ENCODE measurements at regions not wholly inside any gene's neighbourhood (a gene's known extent, or its start where the extent isn't known, plus 50 kb on each side); places are given as distances from the start of the nearest gene placed in this dataset.

DNA sequence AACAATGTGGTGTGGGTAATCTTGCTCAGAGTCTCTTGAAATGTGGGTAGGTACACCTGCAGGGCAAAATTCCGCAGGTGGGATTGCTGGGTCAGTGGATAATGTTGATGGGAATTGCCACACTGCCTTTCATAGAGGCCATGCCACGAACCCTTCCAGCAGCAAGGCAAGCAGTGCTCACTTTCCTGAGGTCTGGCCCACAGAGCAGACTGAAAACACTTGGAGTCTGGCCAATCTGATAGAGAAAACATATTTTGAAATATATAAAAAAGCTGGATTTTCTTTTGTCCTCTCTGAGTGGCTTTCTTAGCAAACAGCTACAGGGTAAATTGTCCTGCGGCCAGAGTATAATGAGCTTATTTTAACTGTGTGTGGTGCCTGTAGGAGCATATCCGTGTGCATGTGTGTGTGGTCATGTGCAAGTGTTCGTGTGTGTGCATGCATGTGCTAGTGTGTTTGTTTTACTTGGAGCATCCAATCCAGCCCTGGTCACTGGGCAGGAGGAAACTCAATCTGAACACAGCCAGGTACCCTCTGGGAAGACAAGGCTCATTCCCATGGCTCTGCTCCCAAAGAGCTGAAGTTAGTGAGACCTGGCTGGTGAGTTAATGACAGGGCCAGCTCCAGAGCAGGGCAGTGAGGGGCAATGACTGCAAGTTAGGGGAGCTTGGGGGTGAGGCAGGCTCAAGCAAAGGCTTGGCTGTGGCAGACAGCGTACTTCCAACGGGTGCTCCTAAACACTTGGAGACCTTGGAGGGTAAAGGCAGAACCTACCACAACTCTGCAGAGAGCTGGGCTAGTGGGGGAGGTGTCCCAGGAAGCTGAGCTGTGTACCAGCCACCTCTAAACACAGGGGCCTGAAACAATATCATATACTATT, 91.3 kb downstream of the PLXNA1 start (continued):
- TF ChIP-seq, protein P1, sequence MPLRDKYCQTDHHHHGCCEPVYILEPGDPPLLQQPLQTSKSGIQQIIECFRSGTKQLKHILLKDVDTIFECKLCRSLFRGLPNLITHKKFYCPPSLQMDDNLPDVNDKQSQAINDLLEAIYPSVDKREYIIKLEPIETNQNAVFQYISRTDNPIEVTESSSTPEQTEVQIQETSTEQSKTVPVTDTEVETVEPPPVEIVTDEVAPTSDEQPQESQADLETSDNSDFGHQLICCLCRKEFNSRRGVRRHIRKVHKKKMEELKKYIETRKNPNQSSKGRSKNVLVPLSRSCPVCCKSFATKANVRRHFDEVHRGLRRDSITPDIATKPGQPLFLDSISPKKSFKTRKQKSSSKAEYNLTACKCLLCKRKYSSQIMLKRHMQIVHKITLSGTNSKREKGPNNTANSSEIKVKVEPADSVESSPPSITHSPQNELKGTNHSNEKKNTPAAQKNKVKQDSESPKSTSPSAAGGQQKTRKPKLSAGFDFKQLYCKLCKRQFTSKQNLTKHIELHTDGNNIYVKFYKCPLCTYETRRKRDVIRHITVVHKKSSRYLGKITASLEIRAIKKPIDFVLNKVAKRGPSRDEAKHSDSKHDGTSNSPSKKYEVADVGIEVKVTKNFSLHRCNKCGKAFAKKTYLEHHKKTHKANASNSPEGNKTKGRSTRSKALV (CRISPR knock-in tag; IDR thresholded peaks at IDR 0.05) = no peak
- TF ChIP-seq, protein P2, sequence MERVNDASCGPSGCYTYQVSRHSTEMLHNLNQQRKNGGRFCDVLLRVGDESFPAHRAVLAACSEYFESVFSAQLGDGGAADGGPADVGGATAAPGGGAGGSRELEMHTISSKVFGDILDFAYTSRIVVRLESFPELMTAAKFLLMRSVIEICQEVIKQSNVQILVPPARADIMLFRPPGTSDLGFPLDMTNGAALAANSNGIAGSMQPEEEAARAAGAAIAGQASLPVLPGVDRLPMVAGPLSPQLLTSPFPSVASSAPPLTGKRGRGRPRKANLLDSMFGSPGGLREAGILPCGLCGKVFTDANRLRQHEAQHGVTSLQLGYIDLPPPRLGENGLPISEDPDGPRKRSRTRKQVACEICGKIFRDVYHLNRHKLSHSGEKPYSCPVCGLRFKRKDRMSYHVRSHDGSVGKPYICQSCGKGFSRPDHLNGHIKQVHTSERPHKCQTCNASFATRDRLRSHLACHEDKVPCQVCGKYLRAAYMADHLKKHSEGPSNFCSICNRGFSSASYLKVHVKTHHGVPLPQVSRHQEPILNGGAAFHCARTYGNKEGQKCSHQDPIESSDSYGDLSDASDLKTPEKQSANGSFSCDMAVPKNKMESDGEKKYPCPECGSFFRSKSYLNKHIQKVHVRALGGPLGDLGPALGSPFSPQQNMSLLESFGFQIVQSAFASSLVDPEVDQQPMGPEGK (CRISPR knock-in tag; IDR thresholded peaks at IDR 0.05) = no peak
- TF ChIP-seq ZNF879 (CRISPR knock-in tag; IDR thresholded peaks at IDR 0.05) (no peak), ZNF501 (CRISPR knock-in tag; IDR thresholded peaks at IDR 0.05) (no peak)

DNA sequence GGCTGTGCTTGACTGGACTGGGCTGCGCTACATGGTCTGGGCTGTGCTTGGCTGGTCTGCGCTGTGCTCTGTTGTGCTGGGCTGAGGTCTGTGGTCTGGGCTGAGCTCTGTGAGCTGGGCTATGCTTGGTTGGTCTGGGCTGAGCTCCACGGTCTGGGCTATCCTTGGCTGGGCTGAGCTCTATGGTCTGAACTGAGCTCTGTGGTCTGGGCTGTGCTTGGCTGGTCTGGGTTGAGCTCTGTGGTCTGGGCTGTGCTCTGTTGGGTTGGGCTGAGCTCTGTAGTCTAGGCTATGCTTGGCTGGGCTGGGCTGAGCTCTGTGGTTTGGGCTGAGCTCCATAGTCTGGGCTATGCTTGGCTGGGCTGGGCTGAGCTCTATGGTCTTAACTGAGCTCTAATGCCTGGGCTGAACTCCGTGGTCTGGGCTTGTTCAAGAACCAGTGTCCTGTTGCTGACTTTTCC, 92.0 kb downstream of the PLXNA1 start:
- H3K36me3 ChIP-seq (replicated peaks in 1 of 2; ENCODE audit: control insufficient read depth in 1 of 2, insufficient read depth in 2 of 2, low read length in 2 of 2) = no peaks in the 10 kb centered on the region
- no TSS peak for BruUV-seq (replicated peaks)
- no CpG with 5 or more reads among the region's 4 CpGs for WGBS (ENCODE audit: low lambda C conversion rate)
- in situ Hi-C loops (cut with HindIII; ENCODE audit: extremely low pct_ligation_motif_present, low pct_unique_long_range_greater_than_20kb) (no loop called here), intact Hi-C loops (cut with micrococcal nuclease; ENCODE audit: unreplicated experiment) (no loop called here)
- H3K27ac ChIP-seq (ENCODE audit: extremely low read length, insufficient read depth, low read length) = no peak overlapping the region
- H4K20me1 ChIP-seq (ENCODE audit: insufficient read depth, low read length) = no peaks in the 10 kb centered on the region
- no peaks in the 10 kb centered on the region for H3K4me1 ChIP-seq (ENCODE audit: insufficient read depth, low read length)
- peak; percentile 67 for ATAC-seq
- H3K9me3 ChIP-seq (ENCODE audit: low read length) = no peaks in the 10 kb centered on the region
- H3K27me3 ChIP-seq (ENCODE audit: control insufficient read depth in 1 of 2, insufficient read depth in 2 of 2, low read length in 2 of 2) = peaks cover 9 to 57% of the 10 kb centered on the region in 2 experiments
- no peak overlapping the region for H3K4me3 ChIP-seq (replicated peaks in 1 of 3; ENCODE audit: insufficient read depth in 1 of 3, low read depth in 2 of 3, low read length in 3 of 3)
- H3K4me2 ChIP-seq (ENCODE audit: low read depth, low read length) = no peak overlapping the region
- H3K79me2 ChIP-seq (ENCODE audit: insufficient read depth, low read length) = no peaks in the 10 kb centered on the region
- ChIA-PET POLR2A (no interaction called here), CTCF (ENCODE audit: low intra/inter-chr PET ratio, low total read pairs) (no interaction called here)
- no peak for DNase-seq (ENCODE audit: low spot score)
- H3K9ac ChIP-seq (ENCODE audit: insufficient read depth, low read depth, low read length) = no peak overlapping the region
- no peak overlapping the region for H2AFZ ChIP-seq (ENCODE audit: low read length)
- FAIRE-seq = no peak
- TF ChIP-seq MTF2 (CRISPR knock-in tag; IDR thresholded peaks at IDR 0.05; ENCODE audit: borderline replicate concordance) = no peak
- no peak for TF ChIP-seq ZNF703 (CRISPR knock-in tag; IDR thresholded peaks at IDR 0.05; ENCODE audit: borderline replicate concordance)
- TF ChIP-seq IRX3 (CRISPR knock-in tag; IDR thresholded peaks at IDR 0.05; ENCODE audit: borderline replicate concordance, low read depth) = no peak
- no peak for TF ChIP-seq EED (CRISPR knock-in tag; IDR thresholded peaks at IDR 0.05)
- no peak for TF ChIP-seq AHR (CRISPR knock-in tag; IDR thresholded peaks at IDR 0.05)
- TF ChIP-seq NFKBIZ (CRISPR knock-in tag; IDR thresholded peaks at IDR 0.05) = no peak
- TF ChIP-seq, protein P3, sequence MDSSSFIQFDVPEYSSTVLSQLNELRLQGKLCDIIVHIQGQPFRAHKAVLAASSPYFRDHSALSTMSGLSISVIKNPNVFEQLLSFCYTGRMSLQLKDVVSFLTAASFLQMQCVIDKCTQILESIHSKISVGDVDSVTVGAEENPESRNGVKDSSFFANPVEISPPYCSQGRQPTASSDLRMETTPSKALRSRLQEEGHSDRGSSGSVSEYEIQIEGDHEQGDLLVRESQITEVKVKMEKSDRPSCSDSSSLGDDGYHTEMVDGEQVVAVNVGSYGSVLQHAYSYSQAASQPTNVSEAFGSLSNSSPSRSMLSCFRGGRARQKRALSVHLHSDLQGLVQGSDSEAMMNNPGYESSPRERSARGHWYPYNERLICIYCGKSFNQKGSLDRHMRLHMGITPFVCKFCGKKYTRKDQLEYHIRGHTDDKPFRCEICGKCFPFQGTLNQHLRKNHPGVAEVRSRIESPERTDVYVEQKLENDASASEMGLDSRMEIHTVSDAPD (CRISPR knock-in tag; IDR thresholded peaks at IDR 0.05) = no peak
- no peak for TF ChIP-seq SRF (IDR thresholded peaks at IDR 0.05; ENCODE audit: low read depth, low read length)
- TF ChIP-seq NCOA1 (CRISPR knock-in tag; IDR thresholded peaks at IDR 0.05) = no peak
- TF ChIP-seq, protein P4, sequence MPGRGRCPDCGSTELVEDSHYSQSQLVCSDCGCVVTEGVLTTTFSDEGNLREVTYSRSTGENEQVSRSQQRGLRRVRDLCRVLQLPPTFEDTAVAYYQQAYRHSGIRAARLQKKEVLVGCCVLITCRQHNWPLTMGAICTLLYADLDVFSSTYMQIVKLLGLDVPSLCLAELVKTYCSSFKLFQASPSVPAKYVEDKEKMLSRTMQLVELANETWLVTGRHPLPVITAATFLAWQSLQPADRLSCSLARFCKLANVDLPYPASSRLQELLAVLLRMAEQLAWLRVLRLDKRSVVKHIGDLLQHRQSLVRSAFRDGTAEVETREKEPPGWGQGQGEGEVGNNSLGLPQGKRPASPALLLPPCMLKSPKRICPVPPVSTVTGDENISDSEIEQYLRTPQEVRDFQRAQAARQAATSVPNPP (CRISPR knock-in tag; IDR thresholded peaks at IDR 0.05) = no peak
- no peak for TF ChIP-seq NFE2L2 (IDR thresholded peaks at IDR 0.05; ENCODE audit: low read length)
